Activated CD4-positive, alpha-beta memory T cell treated with anti-CD3 and anti-CD28 coated beads for 36 hours (primary cell): ENCODE measurements at regions not wholly inside any gene's neighbourhood (a gene's known extent, or its start where the extent isn't known, plus 50 kb on each side); places are given as distances from the start of the nearest gene placed in this dataset.
"Not testable (repeated sequence)": the region's sequence is repeated elsewhere in the genome, so short reads cannot be mapped to it uniquely, and the experiment has no call there.

Experiments
- CTCF ChIA-PET: fragments of 350-600 bp; sonication (Branson Sonifier 250); formaldehyde crosslinking; loops from one replicate; lab custom pipeline; 2021; ENCODE audit warnings: antibody characterized with exemption, inconsistent platforms; lab: Charles Lee
- POLR2A ChIA-PET: fragments of 350-600 bp; sonication (Branson Sonifier 250); formaldehyde crosslinking; loops from one replicate; lab custom pipeline; 2021; ENCODE audit warnings: antibody characterized with exemption; lab: Charles Lee
- DNase-seq: peaks from one replicate; pipeline ENCODE4 v3.0.0-alpha.2; 2020
- H3K27ac Mint-ChIP-seq: one replicate; pipeline ENCODE4 v1.8.0; 2021; ENCODE audit warnings: mixed read lengths
- H3K27me3 Mint-ChIP-seq: one replicate; pipeline ENCODE4 v1.8.0; 2021; ENCODE audit warnings: mixed read lengths
- H3K36me3 Mint-ChIP-seq: one replicate; pipeline ENCODE4 v1.8.0; 2021; ENCODE audit warnings: mixed read lengths
- H3K4me1 Mint-ChIP-seq: one replicate; pipeline ENCODE4 v1.8.0; 2021; ENCODE audit warnings: low read depth, mixed read lengths
- H3K4me3 Mint-ChIP-seq: one replicate; pipeline ENCODE4 v1.8.0; 2021; ENCODE audit warnings: mild to moderate bottlenecking, mixed read lengths
- H3K9me3 Mint-ChIP-seq: one replicate; pipeline ENCODE4 v1.8.0; 2021; ENCODE audit warnings: mixed read lengths
- intact Hi-C: fragments of 100-400 bp; cut with micrococcal nuclease; formaldehyde crosslinking; loops from one replicate; pipeline ENCODE4 v1.15.1; 2023

DNA sequence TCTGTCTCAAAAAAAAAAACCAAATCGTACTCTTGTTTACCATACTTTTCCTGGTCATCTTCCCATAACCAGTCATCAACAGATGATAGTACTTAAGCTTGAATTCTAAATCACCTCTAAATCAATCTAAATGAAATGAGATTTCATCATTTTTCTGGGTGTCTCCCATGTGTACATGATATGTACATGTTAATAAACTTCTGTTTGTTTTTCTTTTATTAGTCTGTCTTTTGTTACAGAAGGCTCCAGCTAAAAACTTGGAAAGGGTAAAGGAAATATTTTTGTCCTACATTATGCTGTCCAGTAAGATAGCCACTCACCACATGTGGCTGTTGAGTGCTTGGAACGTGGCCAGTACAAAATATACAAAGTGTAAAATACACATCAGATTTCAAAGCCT is 78.7 kb upstream of the MSH6 start:
- no peak overlapping the region for H3K27ac Mint-ChIP-seq
- H3K9me3 Mint-ChIP-seq = no peaks in the 10 kb centered on the region
- intact Hi-C loops = no loop called here
- ChIA-PET CTCF (no interaction called here), POLR2A (no interaction called here)
- no peak overlapping the region for H3K4me3 Mint-ChIP-seq
- H3K4me1 Mint-ChIP-seq = no peaks in the 10 kb centered on the region
- H3K27me3 Mint-ChIP-seq = peaks cover 1% of the 10 kb centered on the region
- no peak for DNase-seq
- no peaks in the 10 kb centered on the region for H3K36me3 Mint-ChIP-seq

- no peaks in the 10 kb centered on the region for H3K4me1 Mint-ChIP-seq
- ChIA-PET POLR2A (no interaction called here), CTCF (no interaction called here)
- H3K36me3 Mint-ChIP-seq = no peaks in the 10 kb centered on the region
- peaks cover 4% of the 10 kb centered on the region for H3K27me3 Mint-ChIP-seq
- H3K27ac Mint-ChIP-seq = no peak overlapping the region
- no peaks in the 10 kb centered on the region for H3K9me3 Mint-ChIP-seq
- DNase-seq = no peak
- intact Hi-C loops = no loop called here
- no peak overlapping the region for H3K4me3 Mint-ChIP-seq
These were observed 83.3 kb upstream of the MSH6 start for GRCh38 chr2:47699533-47700215.

DNA sequence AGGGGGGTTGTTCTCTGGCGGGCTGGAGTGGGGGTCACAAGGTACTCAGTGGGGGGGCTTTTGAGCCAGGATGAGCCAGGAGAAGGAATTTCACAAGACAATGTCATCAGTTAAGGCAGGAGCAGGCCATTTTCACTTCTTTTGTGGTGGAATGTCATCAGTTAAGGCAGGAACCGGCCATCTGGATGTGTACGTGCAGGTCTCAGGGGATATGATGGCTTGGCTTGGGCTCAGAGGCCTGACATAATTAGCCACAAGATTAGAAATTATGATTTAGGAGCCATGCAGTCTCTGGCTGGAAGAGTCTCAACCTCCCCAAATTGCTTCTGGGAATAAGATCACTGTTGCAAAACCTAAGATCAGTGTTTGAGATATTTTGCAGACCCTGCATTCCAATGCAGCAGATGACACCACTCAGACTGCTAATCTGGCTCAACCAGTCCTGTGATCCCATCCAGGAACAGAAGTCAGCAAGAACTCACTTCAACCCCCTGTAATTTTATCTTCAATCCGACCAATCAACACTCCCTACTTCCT is 84.4 kb upstream of the MSH6 start:
- H3K27me3 Mint-ChIP-seq, CTCF ChIA-PET, DNase-seq, H3K4me3 Mint-ChIP-seq, H3K27ac Mint-ChIP-seq, H3K36me3 Mint-ChIP-seq, POLR2A ChIA-PET, H3K4me1 Mint-ChIP-seq, intact Hi-C loops, H3K9me3 Mint-ChIP-seq: not testable (repeated sequence)

DNA sequence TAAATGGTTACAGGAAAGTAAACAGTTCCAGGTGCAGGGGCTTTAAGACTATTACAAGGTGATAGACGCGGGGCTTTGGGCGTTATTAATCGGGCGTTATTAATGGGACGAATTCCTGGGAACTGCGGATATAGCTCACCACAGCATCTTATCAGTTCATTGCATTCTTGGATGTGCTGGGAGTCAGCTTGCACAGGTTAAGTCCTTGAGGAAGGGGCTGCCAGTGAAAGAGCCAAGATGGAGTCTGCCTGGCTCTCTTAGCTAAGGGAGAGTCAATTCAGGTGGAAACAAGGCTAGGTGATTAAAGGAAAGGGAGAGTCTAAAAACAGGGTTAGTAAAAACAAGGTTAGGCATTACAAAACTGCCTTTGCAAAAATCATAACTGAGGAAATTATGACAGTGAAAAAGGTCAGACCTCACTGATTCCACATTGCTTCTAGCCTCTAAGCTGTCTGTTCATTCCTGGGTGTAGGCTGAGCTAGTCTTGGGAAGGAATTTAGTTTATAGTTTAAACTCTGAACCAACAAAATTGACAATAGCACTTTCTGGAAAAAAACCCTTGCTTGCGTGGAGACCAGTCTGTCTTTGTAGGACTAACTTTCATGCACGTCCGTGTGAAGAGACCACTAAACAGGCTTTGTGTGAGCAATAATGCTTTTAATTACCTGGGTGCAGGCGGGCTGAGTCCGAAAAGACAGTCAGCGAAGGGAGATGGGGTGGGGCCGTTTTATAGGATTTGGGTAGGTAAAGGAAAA is 85.1 kb upstream of the MSH6 start:
- intact Hi-C loops, H3K27ac Mint-ChIP-seq, H3K27me3 Mint-ChIP-seq, H3K4me3 Mint-ChIP-seq, H3K36me3 Mint-ChIP-seq, H3K9me3 Mint-ChIP-seq, H3K4me1 Mint-ChIP-seq, DNase-seq, POLR2A ChIA-PET, CTCF ChIA-PET: not testable (repeated sequence)

- DNase-seq = no peak
- Mint-ChIP-seq H3K36me3 (no peaks in the 10 kb centered on the region), H3K27me3 (peaks cover 9% of the 10 kb centered on the region), H3K4me3 (no peak overlapping the region), H3K9me3 (no peaks in the 10 kb centered on the region), H3K4me1 (no peaks in the 10 kb centered on the region), H3K27ac (no peak overlapping the region)
- CTCF ChIA-PET = no interaction called here
- POLR2A ChIA-PET = no interaction called here
- intact Hi-C loops = no loop called here
These were observed 85.8 kb upstream of the MSH6 start for GRCh38 chr2:47697000-47697601.

GRCh38 chr2:47696478-47696831 is 86.5 kb upstream of the MSH6 start:
- no peaks in the 10 kb centered on the region for H3K9me3 Mint-ChIP-seq
- peaks cover 9% of the 10 kb centered on the region for H3K27me3 Mint-ChIP-seq
- H3K27ac Mint-ChIP-seq = no peak overlapping the region
- H3K4me1 Mint-ChIP-seq = no peaks in the 10 kb centered on the region
- no peak overlapping the region for H3K4me3 Mint-ChIP-seq
- intact Hi-C loops = no loop called here
- no peak for DNase-seq
- ChIA-PET POLR2A (no interaction called here), CTCF (no interaction called here)
- no peaks in the 10 kb centered on the region for H3K36me3 Mint-ChIP-seq

DNA sequence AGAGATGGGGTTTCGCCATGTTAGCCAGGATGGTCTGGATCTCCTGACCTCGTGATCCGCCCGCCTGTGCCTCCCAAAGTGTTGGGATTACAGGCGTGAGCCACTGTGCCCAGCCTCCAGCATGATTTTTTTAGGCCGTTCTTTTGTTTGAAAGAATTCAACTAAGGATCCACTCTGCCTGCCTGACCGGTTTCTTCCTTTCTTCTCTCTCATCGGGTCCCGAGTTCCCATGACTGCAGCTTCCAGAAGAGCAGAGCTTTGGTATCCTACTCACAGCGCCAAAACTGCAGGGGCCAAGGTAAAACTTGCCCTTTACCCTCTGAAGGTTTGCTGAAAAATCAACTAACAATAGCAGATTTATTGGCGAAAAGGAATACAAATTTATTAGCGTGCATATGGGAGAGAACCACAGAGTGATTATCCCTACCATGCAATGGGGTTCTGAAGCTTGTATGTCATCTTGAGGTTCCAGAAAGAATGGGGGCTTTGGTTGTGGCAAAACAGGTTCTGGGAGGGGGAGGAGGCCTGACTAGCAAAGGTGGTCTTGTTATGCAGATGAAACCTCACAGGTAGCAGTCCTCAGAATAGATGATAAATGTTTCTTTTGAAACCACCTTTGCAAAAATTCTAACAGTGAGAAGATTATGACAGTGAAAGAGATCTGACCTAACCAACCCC is 87.0 kb upstream of the MSH6 start:
- Mint-ChIP-seq H3K27me3 (peaks cover 9% of the 10 kb centered on the region), H3K4me3 (no peak overlapping the region), H3K9me3 (no peaks in the 10 kb centered on the region), H3K36me3 (no peaks in the 10 kb centered on the region), H3K27ac (no peak overlapping the region), H3K4me1 (no peaks in the 10 kb centered on the region)
- intact Hi-C loops = no loop called here
- CTCF ChIA-PET = no interaction called here
- DNase-seq = no peak
- POLR2A ChIA-PET = no interaction called here

GRCh38 chr2:47694451-47694850 is 88.5 kb upstream of the MSH6 start:
- H3K27me3 Mint-ChIP-seq, H3K9me3 Mint-ChIP-seq, H3K36me3 Mint-ChIP-seq, intact Hi-C loops, DNase-seq, H3K4me1 Mint-ChIP-seq, H3K4me3 Mint-ChIP-seq, CTCF ChIA-PET, H3K27ac Mint-ChIP-seq, POLR2A ChIA-PET: not testable (repeated sequence)

DNA sequence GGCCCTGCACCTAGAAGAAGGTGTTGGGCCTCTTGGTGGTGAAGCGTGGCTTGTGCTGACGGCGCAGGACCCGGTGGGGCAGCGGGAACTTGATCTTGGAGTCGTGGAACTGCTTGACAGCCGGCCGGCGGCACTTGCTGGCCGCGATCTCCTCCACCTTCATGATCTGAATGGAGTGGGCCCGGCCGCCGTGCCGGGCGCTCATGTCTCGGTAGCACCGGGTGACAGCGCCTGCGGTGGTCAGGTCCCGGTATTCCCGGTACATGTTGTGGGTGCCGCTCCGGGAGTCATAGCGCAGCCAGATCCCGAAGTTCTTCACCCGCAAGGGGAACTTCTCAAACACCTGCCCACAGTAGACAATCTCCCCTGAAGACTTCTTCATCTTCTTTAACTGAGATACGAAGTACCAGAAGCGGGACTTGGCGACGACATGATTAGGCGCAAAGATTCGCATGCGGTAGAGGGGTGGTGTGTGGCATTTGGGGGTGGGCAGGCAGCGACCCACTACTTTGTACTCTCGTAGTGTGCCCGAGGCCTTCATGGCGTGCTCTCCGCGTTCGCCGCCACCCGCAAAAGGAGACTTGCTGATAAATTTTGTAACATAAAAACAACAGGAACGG is 92.1 kb upstream of the MSH6 start:
- H3K27me3 Mint-ChIP-seq, DNase-seq, H3K4me1 Mint-ChIP-seq, H3K4me3 Mint-ChIP-seq, intact Hi-C loops, POLR2A ChIA-PET, H3K27ac Mint-ChIP-seq, H3K36me3 Mint-ChIP-seq, CTCF ChIA-PET, H3K9me3 Mint-ChIP-seq: not testable (repeated sequence)

GRCh38 chr2:47690132-47690531 is 92.8 kb upstream of the MSH6 start:
- Mint-ChIP-seq H3K9me3 (no peaks in the 10 kb centered on the region), H3K27ac (no peak overlapping the region), H3K4me1 (peaks cover 8% of the 10 kb centered on the region), H3K4me3 (no peak overlapping the region), H3K36me3 (no peaks in the 10 kb centered on the region), H3K27me3 (peaks cover 5% of the 10 kb centered on the region)
- intact Hi-C loops = no loop called here
- no peak for DNase-seq
- ChIA-PET CTCF (no interaction called here), POLR2A (no interaction called here)

- H3K9me3 Mint-ChIP-seq, H3K27me3 Mint-ChIP-seq, H3K4me1 Mint-ChIP-seq, H3K4me3 Mint-ChIP-seq, H3K27ac Mint-ChIP-seq, POLR2A ChIA-PET, intact Hi-C loops, H3K36me3 Mint-ChIP-seq: not testable (repeated sequence)
- CTCF ChIA-PET = interaction anchor here (1.1 kb wide), 1 partner anchor 78 kb away, joined by 5 read pairs; no protein-coding TSS in a partner anchor
- peak; percentile 12 for DNase-seq
These were observed 93.8 kb upstream of the MSH6 start for GRCh38 chr2:47689118-47689517.

- peak; percentile 19 for DNase-seq
- Mint-ChIP-seq H3K27ac (no peak overlapping the region), H3K27me3 (no peaks in the 10 kb centered on the region), H3K4me3 (no peak overlapping the region), H3K4me1 (peaks cover 8% of the 10 kb centered on the region), H3K36me3 (no peaks in the 10 kb centered on the region), H3K9me3 (no peaks in the 10 kb centered on the region)
- ChIA-PET POLR2A (no interaction called here), CTCF (interaction anchor here (1.1 kb wide), 1 partner anchor 79 kb away, joined by 5 read pairs; no protein-coding TSS in a partner anchor)
- intact Hi-C loops = no loop called here
These were observed 94.4 kb upstream of the MSH6 start for GRCh38 chr2:47688561-47688960.
